Natural killer cell (primary cell): ENCODE measurements at regions not wholly inside any gene's neighbourhood (a gene's known extent, or its start where the extent isn't known, plus 50 kb on each side); places are given as distances from the start of the nearest gene placed in this dataset.

ENCODE experiments used
- ATAC-seq, 3 donors: fragments of 150-1000 bp in 2 of 3; fragments of 200-7000 bp in 1 of 3; cut with Tn5 transposase; 1 replicate in 1 of 3; 2 replicates in 2 of 3; pipeline ENCODE4 v1.10.0; 2021; ENCODE audit warnings: mild to moderate bottlenecking in 2 of 3, moderate library complexity in 2 of 3
- DNase-seq, 2 donors: peaks; one replicate each; pipeline versions ENCODE4 v3.0.0 to v3.0.0-alpha.2; 2013 to 2021; ENCODE audit warnings: mixed read lengths in 1 of 2
- H3K27ac ChIP-seq: one replicate; pipeline ENCODE4 v1.5.1; 2013; ENCODE audit warnings: mild to moderate bottlenecking, low read length
- H3K27me3 ChIP-seq: one replicate; pipeline ENCODE4 v1.6.1; 2013; ENCODE audit warnings: low read length; ENCODE audit not compliant: control insufficient read depth, insufficient read depth
- H3K36me3 ChIP-seq: one replicate; pipeline ENCODE4 v1.6.1; 2013; ENCODE audit warnings: low read length; ENCODE audit not compliant: control insufficient read depth, insufficient read depth
- H3K4me1 ChIP-seq: one replicate; pipeline ENCODE4 v1.6.1; 2013; ENCODE audit warnings: low read length; ENCODE audit not compliant: control insufficient read depth, insufficient read depth
- H3K4me3 ChIP-seq: one replicate; pipeline ENCODE4 v1.5.1; 2013; ENCODE audit warnings: low read length
- H3K9me3 ChIP-seq: one replicate; pipeline ENCODE4 v1.6.1; 2013; ENCODE audit warnings: low read length; ENCODE audit not compliant: control insufficient read depth, insufficient read depth
- H3K27ac Mint-ChIP-seq, 2 donors: one replicate each; pipeline ENCODE4 v1.8.0; 2022; ENCODE audit warnings: mild to moderate bottlenecking in 2 of 2, mixed read lengths in 2 of 2, moderate library complexity in 1 of 2
- H3K27me3 Mint-ChIP-seq, 2 donors: one replicate each; pipeline ENCODE4 v1.8.0; 2022; ENCODE audit warnings: low read depth in 2 of 2, mixed read lengths in 2 of 2
- H3K36me3 Mint-ChIP-seq: one replicate; pipeline ENCODE4 v1.8.0; 2022; ENCODE audit warnings: mixed read lengths
- H3K4me1 Mint-ChIP-seq, 2 donors: one replicate each; pipeline ENCODE4 v1.8.0; 2022; ENCODE audit warnings: mixed read lengths in 2 of 2
- H3K4me3 Mint-ChIP-seq: one replicate; pipeline ENCODE4 v1.8.0; 2022; ENCODE audit warnings: mild to moderate bottlenecking, moderate library complexity, mixed read lengths
- H3K9me3 Mint-ChIP-seq, 2 donors: one replicate each; pipeline ENCODE4 v1.8.0; 2022; ENCODE audit warnings: mixed read lengths in 2 of 2
- CTCF ChIP-seq: fragments of 200-600 bp; IDR thresholded peaks from one replicate; pipeline ENCODE4 v1.8.0; 2022; ENCODE audit warnings: antibody characterized with exemption
- WGBS: methylation state at CpG from one replicate; pipeline ENCODE4 v1.1.7; 2013; ENCODE audit warnings: missing lambda C conversion rate; ENCODE audit not compliant: insufficient coverage; 5-methylcytosine and 5-hydroxymethylcytosine counted together
- intact Hi-C: fragments of 100-400 bp; cut with micrococcal nuclease; formaldehyde crosslinking; loops from one replicate; pipeline ENCODE4 v1.14.2; 2022

- H3K27ac Mint-ChIP-seq = peak overlapping the region; percentile 87 to 91
- H3K36me3 Mint-ChIP-seq = no peaks in the 10 kb centered on the region
- peak overlapping the region; percentile 83 for H3K27ac ChIP-seq
- peaks cover 29 to 30% of the 10 kb centered on the region in 2 donors for H3K4me1 Mint-ChIP-seq
- no peaks in the 10 kb centered on the region for H3K27me3 Mint-ChIP-seq
- intact Hi-C loops = no loop called here
- TF ChIP-seq CTCF = no peak
- DNase-seq (peak in 1 of 2 donors; percentile 17), ATAC-seq (no peak)
- no peaks in the 10 kb centered on the region for H3K27me3 ChIP-seq
- 96% methylated on average over 5 of the region's 7 CpGs for WGBS
- H3K4me3 Mint-ChIP-seq = no peak overlapping the region
- peaks cover 23% of the 10 kb centered on the region for H3K9me3 ChIP-seq
- no peaks in the 10 kb centered on the region for H3K36me3 ChIP-seq
- H3K4me1 ChIP-seq = peaks cover 28% of the 10 kb centered on the region
- H3K4me3 ChIP-seq = no peak overlapping the region
- peaks cover 9 to 13% of the 10 kb centered on the region in 2 donors for H3K9me3 Mint-ChIP-seq
Observed at GRCh38 chr12:111057701-111058425, 137.5 kb upstream of the MYL2 start.

- H3K9me3 Mint-ChIP-seq = peaks cover 9 to 13% of the 10 kb centered on the region in 2 donors
- H3K27me3 Mint-ChIP-seq = no peaks in the 10 kb centered on the region
- H3K27ac Mint-ChIP-seq = peak overlapping the region; percentile 87 to 91
- no peak overlapping the region for H3K4me3 ChIP-seq
- WGBS = 36% methylated on average over 8 of the region's 8 CpGs
- H3K27me3 ChIP-seq = no peaks in the 10 kb centered on the region
- peaks cover 28% of the 10 kb centered on the region for H3K4me1 ChIP-seq
- H3K27ac ChIP-seq = peak overlapping the region; percentile 83
- no peaks in the 10 kb centered on the region for H3K36me3 ChIP-seq
- intact Hi-C loops = no loop called here
- H3K9me3 ChIP-seq = peaks cover 23% of the 10 kb centered on the region
- ATAC-seq = peak; percentile 80 to 85 (median 83)
- H3K4me3 Mint-ChIP-seq = peak overlapping the region; percentile 4
- no peaks in the 10 kb centered on the region for H3K36me3 Mint-ChIP-seq
- peaks cover 29 to 30% of the 10 kb centered on the region in 2 donors for H3K4me1 Mint-ChIP-seq
- no peak for TF ChIP-seq CTCF
- DNase-seq = peak; percentile 51 to 73
Observed at GRCh38 chr12:111056618-111057521, 136.5 kb upstream of the MYL2 start.

GRCh38 chr12:111055181-111055880 is 135.0 kb upstream of the MYL2 start:
- peaks cover 29 to 30% of the 10 kb centered on the region in 2 donors for H3K4me1 Mint-ChIP-seq
- no peak overlapping the region for H3K4me3 Mint-ChIP-seq
- peaks cover 9 to 13% of the 10 kb centered on the region in 2 donors for H3K9me3 Mint-ChIP-seq
- no peak for TF ChIP-seq CTCF
- H3K4me3 ChIP-seq = no peak overlapping the region
- peak overlapping the region; percentile 83 for H3K27ac ChIP-seq
- peaks cover 23% of the 10 kb centered on the region for H3K9me3 ChIP-seq
- peaks cover 28% of the 10 kb centered on the region for H3K4me1 ChIP-seq
- intact Hi-C loops = no loop called here
- no peak for DNase-seq
- ATAC-seq = no peak
- H3K27me3 ChIP-seq = no peaks in the 10 kb centered on the region
- no peaks in the 10 kb centered on the region for H3K36me3 ChIP-seq
- H3K36me3 Mint-ChIP-seq = no peaks in the 10 kb centered on the region
- WGBS = 96% methylated on average over 13 of the region's 17 CpGs
- H3K27me3 Mint-ChIP-seq = no peaks in the 10 kb centered on the region
- peak overlapping the region; percentile 87 to 91 for H3K27ac Mint-ChIP-seq
